HL-60/S4 treated with retinoic acid at 250 ng/mL for 4 days and 3 days (cell line): ENCODE measurements at regions not wholly inside any gene's neighbourhood (a gene's known extent, or its start where the extent isn't known, plus 50 kb on each side); places are given as distances from the start of the nearest gene placed in this dataset.

Source experiments
- in situ Hi-C: fragments of 300-500 bp; cut with MboI; formaldehyde crosslinking; loops from 2 replicates; pipeline ENCODE4 v1.7.0; 2022; ENCODE audit warnings: low sequenced_read_pairs

GRCh38 chr14:97246648-97247047, 449.5 kb downstream of the VRK1 start:
- in situ Hi-C loops, result no loop called here

- in situ Hi-C loops, result no loop called here
Observed at GRCh38 chr14:97248973-97249372, 451.8 kb downstream of the VRK1 start.

GRCh38 chr14:97250931-97251330, 453.7 kb downstream of the VRK1 start:
- in situ Hi-C loops, result no loop called here

GRCh38 chr14:97251491-97252155, 454.4 kb downstream of the VRK1 start:
- in situ Hi-C loops, result no loop called here

GRCh38 chr14:97253756-97254155, 456.6 kb downstream of the VRK1 start:
- in situ Hi-C loops, result no loop called here

- in situ Hi-C loops, result no loop called here
Observed at GRCh38 chr14:97262336-97262735, 465.2 kb downstream of the VRK1 start.

GRCh38 chr14:97264516-97265230, 467.5 kb downstream of the VRK1 start:
- in situ Hi-C loops, result no loop called here

GRCh38 chr14:97266653-97267052, 469.5 kb downstream of the VRK1 start:
- in situ Hi-C loops, result no loop called here

GRCh38 chr14:97267509-97267908, 470.3 kb downstream of the VRK1 start:
- in situ Hi-C loops, result no loop called here

- in situ Hi-C loops, result no loop called here
Observed at GRCh38 chr14:97268097-97268496, 470.9 kb downstream of the VRK1 start.

- in situ Hi-C loops, result no loop called here
Observed at GRCh38 chr14:97270308-97270707, 473.1 kb downstream of the VRK1 start.

- in situ Hi-C loops, result no loop called here
Observed at GRCh38 chr14:97271451-97271960, 474.3 kb downstream of the VRK1 start.

GRCh38 chr14:97273540-97273939, 476.4 kb downstream of the VRK1 start:
- in situ Hi-C loops, result no loop called here

GRCh38 chr14:97274626-97275025, 477.4 kb downstream of the VRK1 start:
- in situ Hi-C loops, result no loop called here

GRCh38 chr14:97275276-97275675, 478.1 kb downstream of the VRK1 start:
- in situ Hi-C loops, result no loop called here

- in situ Hi-C loops, result no loop called here
Observed at GRCh38 chr14:97276573-97276972, 479.4 kb downstream of the VRK1 start.

- in situ Hi-C loops, result no loop called here
Observed at GRCh38 chr14:97277711-97278110, 480.5 kb downstream of the VRK1 start.

GRCh38 chr14:97280526-97280925, 483.3 kb downstream of the VRK1 start:
- in situ Hi-C loops, result no loop called here

GRCh38 chr14:97281741-97282140, 484.6 kb downstream of the VRK1 start:
- in situ Hi-C loops, result no loop called here

- in situ Hi-C loops, result no loop called here
Observed at GRCh38 chr14:97282210-97283004, 485.2 kb downstream of the VRK1 start.

- in situ Hi-C loops, result no loop called here
Observed at GRCh38 chr14:97283005-97283403, 485.8 kb downstream of the VRK1 start.

GRCh38 chr14:97283426-97283825, 486.2 kb downstream of the VRK1 start:
- in situ Hi-C loops, result no loop called here
